Ishikawa (cell line): ENCODE measurements at regions not wholly inside any gene's neighbourhood (a gene's known extent, or its start where the extent isn't known, plus 50 kb on each side); places are given as distances from the start of the nearest gene placed in this dataset.

ENCODE experiments used
- CEBPB ChIP-seq: IDR thresholded peaks from 2 replicates; pipeline ENCODE4 v1.6.1; 2012
- CREB1 ChIP-seq: IDR thresholded peaks from 2 replicates; pipeline ENCODE4 v1.6.1; 2012; ENCODE audit warnings: low read depth
- EGR1 ChIP-seq: IDR thresholded peaks from 2 replicates; pipeline ENCODE4 v1.6.1; 2012
- EP300 ChIP-seq: IDR thresholded peaks from 2 replicates; pipeline ENCODE4 v1.6.1; 2012; ENCODE audit warnings: borderline replicate concordance
- FOXM1 ChIP-seq: IDR thresholded peaks from 2 replicates; pipeline ENCODE4 v1.6.1; 2012; ENCODE audit warnings: low read depth, borderline replicate concordance
- NFIC ChIP-seq: IDR thresholded peaks from 2 replicates; pipeline ENCODE4 v1.6.1; 2012
- RAD21 ChIP-seq: IDR thresholded peaks from 2 replicates; pipeline ENCODE4 v1.6.1; 2012; ENCODE audit warnings: low read depth
- TAF1 ChIP-seq: IDR thresholded peaks from 2 replicates; pipeline ENCODE4 v1.6.1; 2012; ENCODE audit warnings: low read depth, mild to moderate bottlenecking
- TCF12 ChIP-seq: IDR thresholded peaks from 2 replicates; pipeline ENCODE4 v1.6.1; 2012; ENCODE audit warnings: low read depth
- TEAD4 ChIP-seq: IDR thresholded peaks from 2 replicates; pipeline ENCODE4 v1.6.1; 2012
- YY1 ChIP-seq: IDR thresholded peaks from 2 replicates; pipeline ENCODE4 v1.6.1; 2012; ENCODE audit warnings: low read depth
- ZBTB7A ChIP-seq: IDR thresholded peaks from 2 replicates; pipeline ENCODE4 v1.6.1; 2012; ENCODE audit warnings: low read depth
- TF ChIP-seq, protein P1 (sequence below): IDR thresholded peaks from 2 replicates; pipeline ENCODE4 v1.6.1; 2012
- TF ChIP-seq, protein P2 (sequence below): IDR thresholded peaks from 2 replicates; pipeline ENCODE4 v1.6.1; 2012
- TF ChIP-seq, protein P3 (sequence below): IDR thresholded peaks from 2 replicates; pipeline ENCODE4 v1.6.1; 2012; ENCODE audit warnings: low read depth, mild to moderate bottlenecking

DNA sequence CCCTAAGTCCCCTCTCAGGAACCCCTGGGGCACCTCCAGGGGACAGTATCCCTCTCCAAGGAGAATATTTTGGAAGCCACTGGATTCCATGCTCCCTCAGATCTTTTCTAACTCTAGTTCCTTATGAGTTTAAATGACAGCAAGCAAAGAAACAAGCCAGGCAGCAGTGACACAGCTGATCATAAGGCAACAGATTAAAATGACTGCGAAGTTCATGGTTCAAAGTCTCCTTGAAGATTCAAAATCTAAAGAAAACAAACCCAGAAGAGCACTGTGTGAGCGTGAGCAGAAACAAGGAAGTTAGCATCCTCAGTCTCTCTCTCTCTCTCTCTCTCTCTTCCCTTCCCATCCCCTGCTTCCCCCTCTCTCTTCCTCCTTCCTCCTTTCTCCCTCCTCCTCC, 316.7 kb upstream of the SLC30A5 start:
- no peak for TF ChIP-seq FOXM1
- no peak for TF ChIP-seq EGR1
- TF ChIP-seq, protein P1, sequence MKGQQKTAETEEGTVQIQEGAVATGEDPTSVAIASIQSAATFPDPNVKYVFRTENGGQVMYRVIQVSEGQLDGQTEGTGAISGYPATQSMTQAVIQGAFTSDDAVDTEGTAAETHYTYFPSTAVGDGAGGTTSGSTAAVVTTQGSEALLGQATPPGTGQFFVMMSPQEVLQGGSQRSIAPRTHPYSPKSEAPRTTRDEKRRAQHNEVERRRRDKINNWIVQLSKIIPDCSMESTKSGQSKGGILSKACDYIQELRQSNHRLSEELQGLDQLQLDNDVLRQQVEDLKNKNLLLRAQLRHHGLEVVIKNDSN = no peak
- no peak for TF ChIP-seq NFIC
- TF ChIP-seq YY1 = no peak
- no peak for TF ChIP-seq TCF12
- TF ChIP-seq, protein P2, sequence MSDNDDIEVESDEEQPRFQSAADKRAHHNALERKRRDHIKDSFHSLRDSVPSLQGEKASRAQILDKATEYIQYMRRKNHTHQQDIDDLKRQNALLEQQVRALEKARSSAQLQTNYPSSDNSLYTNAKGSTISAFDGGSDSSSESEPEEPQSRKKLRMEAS = no peak
- TF ChIP-seq RAD21 = no peak
- no peak for TF ChIP-seq TEAD4
- TF ChIP-seq CEBPB = no peak
- no peak for TF ChIP-seq CREB1

DNA sequence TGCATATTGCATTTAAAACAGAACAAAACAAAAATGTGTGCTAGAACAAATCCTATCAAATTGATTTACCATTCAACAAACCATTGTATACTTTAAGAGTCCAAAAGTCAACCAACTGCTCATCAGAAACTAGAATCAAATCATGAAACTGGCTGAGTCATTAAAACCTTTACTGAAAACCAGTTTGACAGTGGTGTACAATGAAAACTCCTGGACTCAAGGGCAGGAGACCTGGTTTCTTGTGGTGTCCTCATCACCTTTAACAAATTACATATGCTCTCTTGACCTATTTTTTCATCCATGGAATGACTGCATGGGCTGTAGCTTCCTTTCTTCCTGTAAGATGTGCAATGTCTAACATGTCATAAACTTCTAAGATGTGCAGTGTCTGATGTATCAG, 315.3 kb upstream of the SLC30A5 start:
- TF ChIP-seq RAD21 = no peak
- TF ChIP-seq, protein P1 = no peak
- no peak for TF ChIP-seq CEBPB
- no peak for TF ChIP-seq TEAD4
- no peak for TF ChIP-seq EGR1
- no peak for TF ChIP-seq EP300
- no peak for TF ChIP-seq YY1
- TF ChIP-seq FOXM1 = no peak
- TF ChIP-seq CREB1 = no peak
- TF ChIP-seq TAF1 = no peak
- TF ChIP-seq, protein P2 = no peak
- TF ChIP-seq ZBTB7A = no peak
- no peak for TF ChIP-seq NFIC
- TF ChIP-seq, protein P3, sequence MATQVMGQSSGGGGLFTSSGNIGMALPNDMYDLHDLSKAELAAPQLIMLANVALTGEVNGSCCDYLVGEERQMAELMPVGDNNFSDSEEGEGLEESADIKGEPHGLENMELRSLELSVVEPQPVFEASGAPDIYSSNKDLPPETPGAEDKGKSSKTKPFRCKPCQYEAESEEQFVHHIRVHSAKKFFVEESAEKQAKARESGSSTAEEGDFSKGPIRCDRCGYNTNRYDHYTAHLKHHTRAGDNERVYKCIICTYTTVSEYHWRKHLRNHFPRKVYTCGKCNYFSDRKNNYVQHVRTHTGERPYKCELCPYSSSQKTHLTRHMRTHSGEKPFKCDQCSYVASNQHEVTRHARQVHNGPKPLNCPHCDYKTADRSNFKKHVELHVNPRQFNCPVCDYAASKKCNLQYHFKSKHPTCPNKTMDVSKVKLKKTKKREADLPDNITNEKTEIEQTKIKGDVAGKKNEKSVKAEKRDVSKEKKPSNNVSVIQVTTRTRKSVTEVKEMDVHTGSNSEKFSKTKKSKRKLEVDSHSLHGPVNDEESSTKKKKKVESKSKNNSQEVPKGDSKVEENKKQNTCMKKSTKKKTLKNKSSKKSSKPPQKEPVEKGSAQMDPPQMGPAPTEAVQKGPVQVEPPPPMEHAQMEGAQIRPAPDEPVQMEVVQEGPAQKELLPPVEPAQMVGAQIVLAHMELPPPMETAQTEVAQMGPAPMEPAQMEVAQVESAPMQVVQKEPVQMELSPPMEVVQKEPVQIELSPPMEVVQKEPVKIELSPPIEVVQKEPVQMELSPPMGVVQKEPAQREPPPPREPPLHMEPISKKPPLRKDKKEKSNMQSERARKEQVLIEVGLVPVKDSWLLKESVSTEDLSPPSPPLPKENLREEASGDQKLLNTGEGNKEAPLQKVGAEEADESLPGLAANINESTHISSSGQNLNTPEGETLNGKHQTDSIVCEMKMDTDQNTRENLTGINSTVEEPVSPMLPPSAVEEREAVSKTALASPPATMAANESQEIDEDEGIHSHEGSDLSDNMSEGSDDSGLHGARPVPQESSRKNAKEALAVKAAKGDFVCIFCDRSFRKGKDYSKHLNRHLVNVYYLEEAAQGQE = no peak
- TF ChIP-seq TCF12 = no peak

DNA sequence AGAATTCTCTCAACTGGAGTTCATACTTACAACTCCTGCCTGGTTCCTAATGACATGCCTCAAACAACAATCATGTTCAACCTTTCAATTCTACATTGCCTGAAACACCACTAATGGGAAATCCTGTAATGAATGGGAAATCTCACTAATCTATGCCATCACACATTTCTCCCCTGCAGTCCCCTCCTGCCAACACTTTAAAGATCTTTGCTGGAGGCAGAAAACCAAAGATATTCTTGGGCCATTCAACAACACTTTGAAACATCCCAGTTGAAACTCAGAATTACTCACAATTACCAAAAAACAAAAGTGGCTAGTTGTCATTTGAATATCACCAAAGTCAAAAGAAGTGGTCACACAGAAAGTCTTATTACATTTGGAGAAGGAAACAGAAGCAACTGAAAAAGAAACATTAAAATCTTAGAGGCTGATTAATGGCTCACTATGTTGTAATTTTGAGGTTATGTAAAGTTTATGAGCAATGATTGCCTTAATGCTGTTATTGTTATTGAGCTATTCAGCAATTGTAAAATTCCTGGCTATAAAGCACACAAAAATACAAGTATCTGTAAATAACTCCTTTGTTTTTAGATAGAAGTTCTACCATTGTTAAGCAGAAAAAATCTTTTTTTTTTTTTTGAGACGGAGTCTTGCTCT, 313.4 kb upstream of the SLC30A5 start:
- TF ChIP-seq EGR1 = no peak
- TF ChIP-seq TAF1 = no peak
- TF ChIP-seq TCF12 = no peak
- TF ChIP-seq FOXM1 = no peak
- TF ChIP-seq ZBTB7A = no peak
- TF ChIP-seq, protein P2 = no peak
- TF ChIP-seq CEBPB = no peak
- TF ChIP-seq YY1 = no peak
- TF ChIP-seq RAD21 = no peak
- TF ChIP-seq, protein P1 = no peak
- no peak for TF ChIP-seq EP300
- TF ChIP-seq TEAD4 = no peak
- TF ChIP-seq NFIC = no peak
- TF ChIP-seq, protein P3 = no peak
- no peak for TF ChIP-seq CREB1

DNA sequence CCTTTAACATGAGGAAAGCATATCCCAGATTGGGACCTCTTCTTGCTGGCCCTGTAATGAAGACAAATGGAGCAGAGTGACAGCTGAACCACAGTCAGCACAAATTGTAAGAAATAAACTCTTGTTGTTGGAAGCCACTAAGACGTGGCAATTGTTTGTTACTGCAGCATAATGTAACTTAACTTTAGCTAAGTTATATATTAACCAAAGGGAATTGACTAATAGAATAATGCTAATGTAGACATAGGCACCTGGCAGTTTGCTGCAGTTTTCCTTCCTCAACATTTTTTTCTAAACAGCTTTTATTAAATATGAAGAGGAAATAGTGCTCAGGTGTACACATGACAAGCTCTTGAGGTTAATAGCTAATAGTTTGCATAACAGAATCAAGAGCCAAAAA, 300.7 kb upstream of the SLC30A5 start:
- TF ChIP-seq, protein P1 = no peak
- TF ChIP-seq TEAD4 (no peak), EGR1 (no peak), YY1 (no peak)

DNA sequence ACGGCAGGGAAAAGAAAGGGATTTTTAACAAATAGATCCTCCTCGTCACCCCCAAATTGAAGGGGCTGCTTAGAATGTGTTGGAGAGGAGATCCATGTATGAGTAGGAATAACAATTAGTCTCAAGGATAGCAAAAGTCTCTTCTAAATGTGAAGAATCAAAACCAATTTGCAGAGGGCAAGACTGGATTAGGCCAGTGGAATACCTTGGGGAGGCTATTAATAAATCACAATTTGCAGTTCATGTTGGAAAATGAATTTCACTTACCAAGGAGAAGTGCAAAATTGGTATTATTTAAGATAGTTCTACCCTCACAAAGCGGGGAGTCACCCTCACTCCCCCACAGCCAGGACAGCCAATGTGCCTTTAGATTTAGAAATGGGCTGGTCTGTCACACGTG, 299.8 kb upstream of the SLC30A5 start:
- no peak for TF ChIP-seq FOXM1
